Cardiac fibroblast (primary cell): ENCODE measurements at regions not wholly inside any gene's neighbourhood (a gene's known extent, or its start where the extent isn't known, plus 50 kb on each side); places are given as distances from the start of the nearest gene placed in this dataset.
"Not testable (repeated sequence)": the region's sequence is repeated elsewhere in the genome, so short reads cannot be mapped to it uniquely, and the experiment has no call there.

Experiments used
- DNase-seq, 2 donors: peaks; one replicate each; pipeline versions ENCODE4 v3.0.0 to v3.0.0-alpha.2; 2010; ENCODE audit warnings: low read depth in 2 of 2
- H3K4me3 ChIP-seq, 2 donors: replicated peaks in 1 of 2; 1 replicate in 1 of 2; 2 replicates in 1 of 2; pipeline ENCODE4 v1.5.1; 2011; ENCODE audit warnings: low read depth in 2 of 2, low read length in 2 of 2, mild to moderate bottlenecking in 2 of 2, moderate library complexity in 1 of 2
- CTCF ChIP-seq: IDR thresholded peaks from one replicate; pipeline ENCODE4 v1.5.1; 2011; ENCODE audit warnings: low read depth, mild to moderate bottlenecking, low read length, inconsistent platforms

- no peak overlapping the region for H3K4me3 ChIP-seq
- TF ChIP-seq CTCF = no peak
- no peak for DNase-seq
These were observed 251.0 kb upstream of the MGAT5 start for GRCh38 chr2:134002921-134003320.

- no peak for DNase-seq
- TF ChIP-seq CTCF = no peak
- H3K4me3 ChIP-seq = no peak overlapping the region
These were observed 249.4 kb upstream of the MGAT5 start for GRCh38 chr2:134004467-134004866.

GRCh38 chr2:134008837-134009236 is 245.0 kb upstream of the MGAT5 start:
- TF ChIP-seq CTCF = no peak
- no peak for DNase-seq
- H3K4me3 ChIP-seq = no peak overlapping the region

- no peak for DNase-seq
- no peak overlapping the region for H3K4me3 ChIP-seq
- no peak for TF ChIP-seq CTCF
These were observed 244.4 kb upstream of the MGAT5 start for GRCh38 chr2:134009440-134009839.

GRCh38 chr2:134009906-134010305 is 244.0 kb upstream of the MGAT5 start:
- H3K4me3 ChIP-seq, DNase-seq: not testable (repeated sequence)

- no peak overlapping the region for H3K4me3 ChIP-seq
- no peak for DNase-seq
- no peak for TF ChIP-seq CTCF
These were observed 241.8 kb upstream of the MGAT5 start for GRCh38 chr2:134011936-134012586.

GRCh38 chr2:134014196-134014960 is 239.5 kb upstream of the MGAT5 start:
- H3K4me3 ChIP-seq = no peak overlapping the region
- DNase-seq = no peak
- no peak for TF ChIP-seq CTCF
